GM19438 (cell line): ENCODE measurements at regions not wholly inside any gene's neighbourhood (a gene's known extent, or its start where the extent isn't known, plus 50 kb on each side); places are given as distances from the start of the nearest gene placed in this dataset.

Experiments used
- ATAC-seq: cut with Tn5 transposase; IDR thresholded peaks from one replicate; pipeline ENCODE4 v1.9.1; 2021; ENCODE audit warnings: low read depth; ENCODE audit not compliant: unreplicated experiment

DNA sequence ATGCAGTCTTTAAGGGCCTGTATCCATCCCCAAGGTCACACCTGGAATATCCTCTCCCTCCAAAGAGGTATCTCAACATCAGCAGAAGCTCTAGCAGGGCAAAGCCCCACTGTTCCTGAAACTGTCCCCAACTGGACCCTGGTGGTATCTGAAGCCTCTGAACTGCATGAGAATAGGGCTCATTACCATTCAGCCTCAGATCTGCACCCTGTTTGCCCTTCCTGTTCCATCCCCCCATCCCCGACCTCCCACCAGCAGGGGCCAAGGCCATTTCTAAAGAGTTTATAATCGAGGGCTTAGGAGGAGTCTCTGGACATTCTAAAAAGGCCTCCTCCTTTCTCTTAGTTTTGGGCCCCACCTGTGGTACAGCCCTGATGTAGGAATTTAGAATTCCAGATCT lies 74.0 kb upstream of the THY1 start:
- ATAC-seq = no peak

DNA sequence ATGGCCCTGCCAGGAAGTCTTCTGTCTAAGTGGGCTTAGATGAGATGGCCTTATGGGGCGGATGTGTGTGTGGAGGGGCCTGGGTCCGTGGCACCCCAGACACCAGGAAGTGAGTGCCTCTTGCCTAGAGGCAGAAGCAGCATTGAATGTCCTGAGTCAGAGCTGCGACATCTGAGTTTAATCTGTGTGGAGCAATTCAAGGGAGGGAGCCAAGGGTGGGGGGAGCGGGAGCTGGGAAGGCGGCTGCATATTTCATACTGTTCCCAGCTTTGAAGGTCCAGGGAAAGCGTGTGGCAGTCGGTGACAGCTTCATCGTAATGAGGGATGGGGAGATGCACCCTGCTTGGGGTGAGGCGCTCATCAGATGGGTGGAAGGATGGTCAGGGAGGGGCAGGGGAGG lies 73.5 kb upstream of the THY1 start:
- ATAC-seq = no peak

DNA sequence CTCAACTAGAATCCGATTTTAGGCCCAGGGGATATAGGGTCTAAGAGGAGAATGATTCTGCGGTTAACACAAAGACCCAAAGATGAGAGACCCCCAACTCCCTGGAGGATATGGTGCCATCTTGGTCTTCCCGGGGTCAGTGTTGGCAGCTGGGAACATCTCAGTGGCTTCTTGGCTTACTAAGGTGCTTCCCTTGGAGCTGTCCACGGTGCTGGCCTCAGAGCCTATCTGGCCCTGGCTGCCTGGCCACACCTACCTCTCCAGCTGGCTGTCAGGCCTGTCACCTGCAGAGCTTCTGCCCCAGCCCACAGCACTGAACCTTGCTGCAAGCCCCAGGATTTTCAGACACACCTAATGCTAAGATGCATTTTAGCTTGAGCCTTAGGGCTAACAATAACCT lies 70.7 kb upstream of the THY1 start:
- no peak for ATAC-seq

DNA sequence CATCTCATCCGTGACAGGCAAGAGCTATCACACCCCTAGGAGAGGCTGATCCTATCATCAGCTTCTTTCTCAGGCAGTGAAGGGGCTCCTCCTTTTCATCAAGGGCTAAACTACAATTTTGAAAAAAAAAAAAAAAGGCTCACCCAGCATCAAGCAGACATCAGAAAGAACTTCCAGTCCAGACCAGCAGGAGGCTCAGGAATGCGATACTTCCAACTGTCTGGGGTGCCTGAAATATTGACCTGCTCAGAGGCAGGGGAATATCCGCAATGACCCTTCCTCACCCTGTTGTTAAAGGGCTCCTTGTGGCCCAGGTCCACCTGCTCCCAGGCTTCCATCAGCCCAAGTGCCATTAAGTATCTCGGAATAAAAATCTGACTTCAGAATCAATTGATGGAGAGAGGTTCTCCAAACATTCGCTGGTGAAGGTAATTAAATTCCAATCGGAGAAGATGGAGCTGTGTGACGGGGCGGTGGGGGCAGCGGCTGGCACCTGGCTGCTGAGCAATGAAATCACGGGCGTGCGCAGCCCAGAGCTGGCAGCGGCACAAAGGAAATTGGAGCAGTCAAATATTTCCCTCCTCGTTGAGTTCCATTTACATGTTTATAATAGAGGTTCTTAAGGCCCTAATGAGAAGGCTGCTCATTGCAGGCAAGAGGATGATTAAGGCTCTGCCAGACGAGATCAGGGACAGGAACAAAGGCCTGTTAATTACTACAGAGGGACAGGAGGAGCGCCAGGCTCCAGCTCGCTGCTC lies 69.0 kb upstream of the THY1 start:
- ATAC-seq = no peak

DNA sequence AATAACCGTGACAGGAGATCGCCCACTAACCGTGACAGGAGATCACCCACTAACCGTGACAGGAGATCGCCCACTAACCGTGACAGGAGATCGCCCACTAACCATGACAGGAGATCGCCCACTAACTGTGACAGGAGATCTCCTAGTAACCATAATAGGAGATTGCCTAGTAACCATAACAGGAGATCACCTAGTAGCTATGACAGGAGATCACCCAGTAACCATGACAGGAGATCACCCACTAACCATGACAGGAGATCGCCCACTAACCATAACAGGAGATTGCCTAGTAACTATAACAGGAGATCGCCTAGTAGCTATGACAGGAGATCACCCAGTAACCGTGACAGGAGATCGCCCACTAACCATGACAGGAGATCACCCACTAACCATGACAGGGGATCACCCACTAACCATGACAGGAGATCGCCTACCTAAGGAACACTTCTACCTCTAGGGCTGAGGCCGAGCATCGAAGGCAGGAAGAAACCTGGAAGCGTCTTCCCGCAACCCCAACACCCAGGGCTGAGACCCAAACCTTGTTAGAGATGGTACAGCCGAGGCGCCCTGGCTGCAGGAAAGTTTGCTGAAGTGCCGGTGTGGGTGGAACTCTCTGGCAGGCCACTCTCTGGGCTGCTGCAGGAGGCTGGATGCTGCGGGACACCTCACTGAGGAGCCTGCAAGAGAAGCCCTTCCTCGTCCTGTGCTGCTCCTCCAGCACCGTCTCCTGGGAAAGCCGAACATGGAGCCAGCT lies 67.5 kb upstream of the THY1 start:
- no peak for ATAC-seq

DNA sequence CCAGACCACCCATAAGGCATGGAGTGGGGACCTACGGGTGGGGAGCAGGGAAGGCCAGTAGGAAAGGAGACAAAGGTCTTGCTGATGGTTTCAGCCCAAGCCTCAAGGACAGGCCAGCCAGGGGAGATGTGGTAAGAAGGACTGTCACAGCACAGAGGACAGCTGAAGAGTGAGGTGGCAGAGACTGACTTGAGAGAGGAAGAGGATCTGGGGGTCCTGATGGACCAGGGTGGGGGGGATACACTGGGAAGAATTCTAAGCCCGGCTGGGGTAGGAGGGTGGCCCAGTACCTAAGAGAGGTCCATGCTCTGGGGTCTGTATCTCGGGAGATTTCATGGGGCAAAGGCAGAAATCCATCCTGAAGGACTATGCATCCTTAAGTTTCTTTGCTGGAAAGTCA lies 66.1 kb upstream of the THY1 start:
- ATAC-seq = no peak

DNA sequence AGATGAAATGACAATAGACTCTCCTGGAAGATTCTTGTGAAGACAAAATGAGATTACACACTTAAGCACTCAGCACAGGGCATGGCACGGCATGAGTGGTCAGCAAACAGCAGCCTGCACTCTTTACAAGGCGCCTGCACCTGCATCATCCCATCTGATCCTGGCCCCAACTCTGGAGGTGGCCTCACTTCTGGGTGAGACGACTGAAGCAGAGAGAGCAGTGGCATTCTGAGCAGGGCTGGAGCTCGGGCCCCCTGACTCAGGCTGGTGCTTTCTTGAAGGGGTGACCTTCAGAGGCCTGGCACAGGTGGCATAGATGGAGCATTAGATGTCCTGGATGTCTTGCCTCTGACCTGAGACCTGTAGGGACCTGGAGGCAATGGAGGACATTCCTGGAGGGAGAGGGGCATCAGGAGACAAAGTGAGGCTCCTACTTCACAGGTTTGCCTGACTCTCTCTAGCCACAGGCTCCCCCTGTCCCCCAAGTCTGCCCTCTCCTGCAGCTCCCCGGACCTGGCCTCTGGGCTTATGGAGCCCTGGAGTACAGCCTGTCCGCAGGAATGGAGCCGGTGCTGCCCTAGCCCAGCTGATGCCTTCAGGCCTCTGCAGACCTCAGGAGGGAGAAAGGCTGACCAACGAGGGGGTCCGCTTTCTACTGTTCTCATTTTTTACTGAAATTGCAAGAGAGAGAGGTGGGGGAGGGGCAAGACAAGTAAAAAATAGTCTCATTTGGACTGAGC lies 65.5 kb upstream of the THY1 start:
- ATAC-seq = no peak

DNA sequence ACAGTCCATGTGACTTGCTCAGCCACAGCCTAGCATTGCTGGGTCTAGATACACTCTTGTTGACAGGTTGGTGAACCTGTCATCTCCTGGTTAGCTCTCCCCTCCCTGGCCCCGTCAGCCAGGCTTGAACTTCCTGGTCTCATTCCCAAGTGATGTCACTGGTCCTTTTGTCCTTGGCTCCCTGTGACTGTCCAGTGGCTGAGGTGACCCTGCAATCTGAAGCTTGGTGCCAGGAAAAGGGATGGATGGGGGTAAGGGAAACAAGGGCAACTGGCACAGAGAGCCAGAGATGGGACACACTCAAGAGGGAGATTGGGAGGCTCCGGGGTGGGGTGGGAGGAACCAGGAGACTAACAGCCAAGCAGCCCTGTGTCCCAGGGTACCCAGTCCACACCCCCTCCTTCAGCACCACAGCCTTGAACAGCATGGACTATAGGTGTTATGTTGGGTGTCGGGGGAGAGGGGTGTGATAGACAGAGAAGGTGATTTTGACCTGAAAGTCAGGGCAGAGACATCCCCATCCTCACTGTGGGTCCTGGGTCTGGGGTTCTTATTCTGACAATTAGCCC lies 63.8 kb upstream of the THY1 start:
- ATAC-seq = no peak

DNA sequence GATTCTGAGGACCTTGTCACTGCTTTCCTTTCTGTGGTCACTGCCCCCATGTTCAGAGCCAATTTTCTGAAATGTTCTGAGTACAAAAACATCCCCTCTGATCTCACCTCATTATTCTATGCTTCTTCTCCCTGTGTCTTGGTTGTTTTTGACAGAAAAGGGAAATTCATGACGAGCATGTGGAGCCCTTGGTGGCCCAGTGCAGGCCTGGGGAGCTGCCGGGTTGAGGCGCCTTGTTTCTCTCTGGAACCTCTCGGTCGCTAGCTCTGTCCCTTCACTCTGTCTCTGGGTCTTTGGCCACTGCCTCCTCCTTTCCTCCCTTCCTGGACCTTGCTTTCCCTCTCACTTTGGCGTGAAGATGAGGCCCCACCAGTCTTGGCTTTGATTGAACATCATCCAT lies 63.0 kb upstream of the THY1 start:
- ATAC-seq = no peak

DNA sequence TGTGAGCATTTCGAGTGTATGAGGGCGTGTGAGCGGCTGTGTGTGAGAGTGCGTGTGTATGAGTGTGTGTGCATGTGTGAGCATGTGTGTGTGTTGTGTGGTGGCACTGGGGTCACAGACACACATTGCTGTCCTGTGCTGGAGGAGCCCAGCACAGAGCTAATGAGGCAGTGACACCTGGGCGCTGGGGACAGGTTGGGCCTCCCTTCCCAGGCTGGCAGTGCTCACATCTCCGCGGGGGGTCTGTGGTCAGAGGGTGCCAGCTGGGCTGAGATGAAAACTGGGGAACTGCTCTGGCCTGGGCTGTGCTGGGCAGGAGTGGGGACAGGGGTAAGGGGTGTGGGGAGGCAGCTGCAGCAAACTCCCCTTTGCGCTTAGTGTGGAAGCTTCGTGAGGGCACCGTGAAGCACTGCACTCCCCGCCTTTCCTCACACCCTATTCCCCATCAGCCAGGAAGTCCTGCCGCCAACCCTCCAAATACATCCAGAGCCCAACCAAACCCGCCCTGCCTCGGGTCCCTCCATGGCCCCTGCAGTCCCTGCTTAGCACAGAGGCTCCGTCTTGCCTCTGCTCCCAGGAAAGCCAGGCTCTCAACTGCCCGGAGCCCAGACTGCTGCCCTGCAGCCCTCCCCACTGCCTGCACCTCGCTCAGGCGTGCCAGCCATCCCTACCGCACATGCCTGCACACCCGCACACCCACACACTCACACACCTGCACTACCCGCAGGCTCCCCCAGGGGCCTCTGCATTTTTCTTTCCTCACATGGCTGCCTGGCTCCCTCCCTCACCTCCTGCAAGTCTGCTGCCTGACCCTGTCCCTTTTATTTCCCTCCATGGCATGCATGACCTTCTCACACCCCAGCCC lies 62.0 kb upstream of the THY1 start:
- ATAC-seq = no peak

DNA sequence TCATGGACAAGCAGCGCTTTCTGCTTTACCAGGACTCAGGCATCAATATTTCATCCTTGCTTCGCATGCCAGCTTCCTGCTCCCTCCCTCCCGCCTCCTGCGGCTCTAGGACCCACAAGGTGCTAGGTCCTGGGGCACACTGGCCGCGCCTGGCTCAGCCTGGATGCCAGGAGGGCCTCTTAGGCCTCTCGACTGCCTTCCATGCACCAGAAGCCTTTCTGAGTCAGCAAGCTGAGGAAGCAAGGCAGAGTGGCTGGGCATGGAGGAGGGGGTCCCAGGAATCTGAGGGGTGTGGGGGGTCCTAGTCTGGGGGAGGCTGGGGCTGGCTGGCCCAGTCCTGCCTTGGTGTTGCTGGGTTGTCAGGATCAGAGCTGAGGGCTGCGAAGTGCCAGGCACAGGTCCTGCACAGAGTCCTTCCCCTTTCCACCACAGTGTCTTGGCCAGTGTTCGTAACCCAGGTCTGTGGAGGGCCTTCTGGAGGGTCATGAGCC lies 61.0 kb upstream of the THY1 start:
- ATAC-seq = no peak

DNA sequence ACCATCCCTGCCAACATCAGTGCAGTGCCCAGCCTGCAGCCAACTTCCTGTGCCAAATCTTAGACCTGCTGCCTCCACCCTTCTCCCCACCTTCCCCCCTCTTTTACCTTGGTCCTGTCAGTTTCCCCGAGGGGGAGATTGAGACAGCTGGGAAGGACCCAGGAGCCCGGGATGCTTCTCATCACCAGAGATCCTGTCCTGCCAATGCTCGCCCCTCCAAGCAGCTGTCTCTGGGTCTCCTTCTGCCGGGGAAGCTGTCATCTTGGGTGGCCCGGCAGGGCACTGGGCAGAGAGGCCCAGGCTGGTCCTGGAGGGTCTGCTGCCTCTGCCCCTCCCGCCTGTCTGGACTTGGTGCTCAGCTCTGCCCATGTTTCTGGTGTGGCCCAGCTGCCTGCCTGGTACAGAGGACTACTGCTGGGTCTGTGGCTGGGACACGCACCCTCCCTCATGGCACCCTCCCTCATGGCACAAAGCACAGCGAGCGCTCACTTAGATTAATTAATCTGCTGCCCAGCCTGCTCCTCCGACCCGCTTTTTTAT lies 60.4 kb upstream of the THY1 start:
- no peak for ATAC-seq

DNA sequence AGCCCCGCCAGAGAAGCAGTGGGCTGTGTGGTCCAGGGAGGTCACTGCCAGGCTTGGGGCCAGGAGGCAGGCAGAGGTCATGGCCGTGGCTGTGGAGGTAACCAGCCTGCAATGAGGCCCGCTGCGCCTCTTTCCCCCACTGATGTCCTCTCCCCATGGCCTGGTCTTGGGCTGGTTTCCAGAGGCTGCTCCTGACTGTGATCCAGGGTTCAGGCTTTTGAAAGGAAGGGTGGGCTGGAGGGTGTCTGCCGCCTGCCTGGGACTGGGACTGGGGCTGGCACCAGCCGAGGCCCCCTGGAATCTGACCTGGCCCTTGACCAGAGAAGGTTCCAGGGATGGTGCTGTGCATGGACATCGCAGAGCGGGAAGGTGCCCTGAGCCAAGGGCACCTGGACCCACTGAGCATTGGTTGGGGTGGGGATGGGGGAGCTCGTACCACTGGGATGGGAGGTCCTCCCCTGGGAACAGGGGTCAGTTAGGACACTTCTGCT lies 59.6 kb upstream of the THY1 start:
- ATAC-seq = no peak

DNA sequence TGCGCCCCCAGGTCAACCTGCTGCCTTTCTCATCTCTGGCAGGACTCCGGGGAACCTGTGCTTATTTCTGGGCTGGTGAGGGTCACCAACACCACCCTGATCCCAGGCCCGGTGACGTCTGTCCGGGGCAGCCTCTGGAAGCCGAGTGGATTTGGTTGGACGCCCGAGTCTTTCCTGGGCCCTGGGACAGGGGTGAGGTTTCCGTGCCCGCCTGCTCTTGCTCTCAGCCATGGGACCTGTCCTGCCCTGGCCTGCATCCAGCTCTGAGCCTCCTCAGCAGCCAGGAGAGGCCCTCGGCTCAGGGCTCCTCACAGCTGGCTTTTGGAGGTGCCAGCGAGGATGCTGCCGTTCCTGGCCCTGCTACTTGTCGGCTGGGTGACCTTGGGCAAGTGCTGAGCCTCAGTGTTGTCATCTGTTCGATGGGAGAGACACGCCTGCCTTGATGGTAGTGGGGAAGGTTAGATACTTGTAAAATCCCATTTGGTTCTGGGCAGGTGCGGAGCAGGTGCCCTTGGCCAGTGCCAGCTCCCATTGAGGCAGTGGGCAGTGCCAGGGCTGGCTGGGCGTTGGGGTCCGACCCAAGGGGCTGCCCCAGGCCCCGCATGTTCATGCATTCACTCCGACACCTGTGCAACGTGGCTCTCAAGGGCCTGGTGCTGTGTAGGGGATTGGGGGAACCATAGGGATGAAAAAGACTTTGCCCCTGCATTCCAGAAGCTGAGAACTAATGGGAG lies 58.9 kb upstream of the THY1 start:
- no peak for ATAC-seq

DNA sequence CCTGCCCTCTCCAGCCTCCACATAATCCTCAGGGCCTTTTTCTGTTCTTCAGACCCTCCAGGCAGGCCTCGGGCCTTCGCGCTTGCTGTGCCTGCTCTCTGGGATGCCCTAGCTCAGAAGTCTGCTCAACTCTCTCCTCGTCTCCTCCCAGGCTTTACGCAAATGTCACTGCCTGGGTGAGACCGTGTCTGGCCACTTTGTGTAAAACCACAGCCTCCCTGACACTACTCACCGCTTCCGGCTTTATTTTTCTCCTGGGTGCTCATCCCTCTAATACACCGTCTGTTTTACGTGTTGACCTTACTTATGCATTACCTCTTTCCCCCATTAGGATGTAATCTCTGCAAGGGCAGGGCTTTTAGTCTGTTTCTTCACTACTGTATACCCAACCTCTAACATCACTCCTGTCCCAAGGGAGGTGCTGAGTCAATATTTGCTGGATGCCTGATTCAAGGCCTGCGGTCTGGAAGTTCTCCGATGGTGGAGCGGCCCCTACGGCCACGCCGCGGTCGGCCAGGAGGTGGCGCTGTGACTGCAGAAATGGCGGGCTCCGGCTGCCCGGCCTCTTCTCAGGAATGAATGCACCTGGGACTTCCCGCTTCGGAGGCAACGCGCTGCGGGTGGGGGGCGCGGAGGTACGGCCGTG lies 58.2 kb upstream of the THY1 start:
- ATAC-seq = no peak

DNA sequence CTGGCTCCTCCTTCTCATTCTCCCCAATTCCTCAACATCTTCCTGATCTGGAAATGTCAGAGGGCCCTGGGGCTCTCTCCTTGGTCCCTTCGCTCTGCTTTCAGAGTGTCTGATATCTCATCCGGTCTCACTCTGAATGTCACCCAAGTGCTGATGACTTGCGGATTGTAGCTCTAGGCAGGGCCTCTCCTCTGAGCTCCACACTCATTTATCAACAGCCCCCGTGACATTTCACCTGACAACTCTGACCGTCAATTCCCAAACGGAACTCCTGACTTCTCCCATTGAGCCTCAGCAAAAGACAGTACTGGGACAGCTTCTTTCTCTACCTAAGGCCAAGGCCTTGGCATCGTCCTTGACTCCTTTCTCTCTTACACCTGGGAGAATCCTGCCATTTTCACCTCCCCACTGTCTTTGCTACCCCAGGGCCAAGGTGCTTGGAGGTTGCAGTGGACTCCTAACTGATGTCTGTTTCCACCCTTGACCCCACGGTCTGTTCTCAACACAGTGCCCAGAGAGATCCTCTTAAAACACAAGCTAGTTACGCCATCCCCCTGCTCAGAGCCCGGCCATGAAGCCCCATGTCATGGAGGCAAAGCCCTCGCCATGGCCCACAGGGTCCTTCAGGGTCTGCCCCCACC lies 57.5 kb upstream of the THY1 start:
- ATAC-seq = no peak

DNA sequence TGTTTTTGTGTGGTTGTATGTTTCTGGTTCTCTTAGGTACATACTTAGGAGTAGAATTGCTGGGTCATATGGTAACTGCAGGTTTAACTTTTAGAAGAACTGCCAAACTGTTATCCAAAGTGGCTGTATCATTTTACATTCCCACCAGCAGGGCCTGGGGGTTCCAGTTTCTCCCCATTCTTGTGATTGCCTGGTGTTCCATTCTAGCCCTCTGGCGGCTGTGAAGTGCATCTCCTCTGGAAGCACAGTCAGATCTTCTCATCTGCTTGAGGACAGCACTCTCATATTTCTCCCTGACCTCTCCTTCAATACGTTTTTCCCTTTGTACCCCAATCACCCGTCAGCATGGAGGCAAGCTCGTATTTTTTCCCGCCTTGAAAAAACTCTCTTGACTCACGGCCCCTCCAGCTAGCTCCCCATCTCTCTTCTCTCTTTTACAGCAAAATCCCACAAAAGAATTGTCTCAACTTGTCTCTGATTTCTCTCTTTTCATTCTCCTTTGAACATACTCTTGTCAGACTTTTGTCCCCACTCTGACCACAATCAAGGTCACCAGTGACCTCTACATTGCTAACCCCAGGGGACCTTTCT lies 56.8 kb upstream of the THY1 start:
- ATAC-seq = no peak
